K562 (cell line): ENCODE measurements at regions not wholly inside any gene's neighbourhood (a gene's known extent, or its start where the extent isn't known, plus 50 kb on each side); places are given as distances from the start of the nearest gene placed in this dataset.
A peak's percentile ranks its signal among the peaks of the same experiment; 100 is the strongest.

Experiments used
- ATAC-seq: fragments of 200-7000 bp; cut with Tn5 transposase; 3 replicates; pipeline ENCODE4 v1.9.1; 2020; ENCODE audit warnings: moderate library complexity
- BruUV-seq: library from RNA; stranded (reverse); fragments of 400-500 nt; replicated peaks from 2 replicates; lab custom pipeline; 2021; lab: Mats Ljungman, UMichigan
- CTCF ChIA-PET: fragments of 300-600 bp; formaldehyde crosslinking; extraction: SDS; loops from one replicate; lab custom pipeline; 2021; ENCODE audit warnings: low intra/inter-chr PET ratio; lab: Yijun Ruan, JAX
- POLR2A ChIA-PET: fragments of 300-600, 350-650 bp; sonication (Branson Sonifier 250); formaldehyde crosslinking; extraction: SDS; loops from one replicate; lab custom pipeline; 2021; ENCODE audit warnings: antibody characterized with exemption, inconsistent platforms; lab: Yijun Ruan, JAX
- DNase-seq, 4 experiments: peaks; one replicate each; pipeline versions ENCODE4 v3.0.0 to v3.0.0-alpha.2; 2011 to 2018; ENCODE audit warnings: low spot score in 3 of 4, mixed read lengths in 3 of 4; ENCODE audit errors: extremely low read depth in 1 of 4
- FAIRE-seq: peaks from 2 replicates; lab custom pipeline; 2011; peaks lifted over from hg19 to GRCh38; lab: Jason Lieb, UNC
- H2AFZ ChIP-seq: 2 replicates; pipeline ENCODE4 v1.6.0; 2011; ENCODE audit warnings: low read depth, low read length, control low read depth, inconsistent platforms
- H3K27ac ChIP-seq: fragments of 200-600 bp; 3 replicates; pipeline ENCODE4 v1.8.0; 2011; ENCODE audit warnings: low read depth, mild to moderate bottlenecking, control low read depth, inconsistent platforms, low read length, moderate library complexity, mixed read lengths; ENCODE audit errors: extremely low read depth
- H3K27me3 ChIP-seq, 2 experiments: fragments of 300-600 bp in 1 of 2; 2 replicates in 1 of 2; 3 replicates in 1 of 2; pipeline versions ENCODE4 v1.6.0 to v1.8.0; 2011; ENCODE audit warnings: inconsistent platforms in 2 of 2, low read length in 2 of 2, mild to moderate bottlenecking in 1 of 2, mixed read lengths in 1 of 2, moderate library complexity in 1 of 2; ENCODE audit not compliant: control insufficient read depth in 2 of 2, insufficient read depth in 2 of 2
- H3K36me3 ChIP-seq: fragments of 300-600 bp; 3 replicates; pipeline ENCODE4 v1.8.0; 2011; ENCODE audit warnings: mild to moderate bottlenecking, low read length, inconsistent platforms; ENCODE audit not compliant: control insufficient read depth, insufficient read depth
- H3K4me1 ChIP-seq, 2 experiments: fragments of 200-600 bp in 1 of 2; replicated peaks in 1 of 2; 2 replicates in 1 of 2; 3 replicates in 1 of 2; pipeline versions ENCODE4 v1.5.1 to v1.8.0; 2011; ENCODE audit warnings: inconsistent platforms in 2 of 2, low read length in 2 of 2, mild to moderate bottlenecking in 1 of 2, mixed read lengths in 1 of 2, moderate library complexity in 1 of 2; ENCODE audit not compliant: control insufficient read depth in 2 of 2, insufficient read depth in 2 of 2
- H3K4me2 ChIP-seq: 2 replicates; pipeline ENCODE4 v1.6.1; 2011; ENCODE audit warnings: low read length, control low read depth, inconsistent platforms, mixed read lengths; ENCODE audit not compliant: insufficient read depth
- H3K4me3 ChIP-seq: fragments of 200-600 bp; sonication (generic), shearing (Covaris generic); 2 replicates; pipeline ENCODE4 v1.5.1; 2016; ENCODE audit warnings: control low read depth, inconsistent platforms
- H3K79me2 ChIP-seq: fragments of 200-600 bp; 3 replicates; pipeline ENCODE4 v1.8.0; 2011; ENCODE audit warnings: low read length, inconsistent platforms; ENCODE audit not compliant: control insufficient read depth, insufficient read depth
- H3K9ac ChIP-seq, 2 experiments: 2 replicates each; pipeline versions ENCODE4 v1.6.0 to v1.6.1; 2011; ENCODE audit warnings: low read depth in 2 of 2, low read length in 2 of 2, control low read depth in 1 of 2, inconsistent platforms in 1 of 2, mild to moderate bottlenecking in 1 of 2, mixed read lengths in 1 of 2; ENCODE audit not compliant: insufficient read depth in 1 of 2
- H3K9me1 ChIP-seq: one replicate; pipeline ENCODE4 v1.6.0; 2011; ENCODE audit warnings: inconsistent platforms, mild to moderate bottlenecking, low read length, moderate library complexity; ENCODE audit not compliant: control insufficient read depth, insufficient read depth
- H3K9me3 ChIP-seq: replicated peaks from 2 replicates; pipeline ENCODE4 v1.5.1; 2011; ENCODE audit warnings: low read depth, low read length, inconsistent platforms; ENCODE audit not compliant: control insufficient read depth, insufficient read depth
- H4K20me1 ChIP-seq: replicated peaks from 2 replicates; pipeline ENCODE4 v1.6.1; 2011; ENCODE audit warnings: low read length, inconsistent platforms, mixed read lengths; ENCODE audit not compliant: control insufficient read depth, insufficient read depth
- RAD21 ChIP-seq, 2 experiments: fragments of 250-450 bp in 1 of 2; fragments of 450-650 bp in 1 of 2; sonication (Bioruptor Pico) in 1 of 2; formaldehyde crosslinking in 1 of 2; IDR thresholded peaks in 1 of 2; conservative IDR thresholded peaks in 1 of 2; 2 replicates each; pipeline versions ENCODE4 v1.4.0 to v1.8.0; 2020 to 2022; ENCODE audit warnings: mild to moderate bottlenecking in 2 of 2, moderate library complexity in 1 of 2
- WGBS: fragments of 100-300 bp; shearing (Covaris generic); methylation state at CpG from one replicate; pipeline ENCODE4 v1.1.6; 2016; ENCODE audit warnings: low coverage, mixed read lengths; ENCODE audit not compliant: insufficient coverage; ENCODE audit errors: missing lambda C conversion rate; 5-methylcytosine and 5-hydroxymethylcytosine counted together
- in situ Hi-C: fragments of 300-500 bp; cut with MboI; formaldehyde crosslinking; loops from 4 replicates; pipeline ENCODE4 v1.15.0; 2018; ENCODE audit warnings: inconsistent platforms, mixed read lengths
- intact Hi-C: fragments of 100-400 bp; cut with micrococcal nuclease; formaldehyde crosslinking; loops from 2 replicates; pipeline ENCODE4 v1.14.2; 2022
- TF ChIP-seq, protein P1 (sequence below), 3 experiments: IDR thresholded peaks in 2 of 3; conservative IDR thresholded peaks in 1 of 3; 2 replicates each; pipeline ENCODE4 v1.5.1; 2011 to 2012; ENCODE audit warnings: low read length in 3 of 3, mild to moderate bottlenecking in 3 of 3, control low read depth in 2 of 3, improper control_type of control experiment in 1 of 3, inconsistent platforms in 1 of 3, low read depth in 1 of 3, mixed read lengths in 1 of 3, moderate library complexity in 1 of 3; ENCODE audit not compliant: insufficient read depth in 2 of 3
- TF ChIP-seq, protein P2 (sequence below): fragments of 250-450 bp; sonication (Bioruptor Pico); IDR thresholded peaks from 2 replicates; pipeline ENCODE4 v1.9.0; 2021; ENCODE audit warnings: mild to moderate bottlenecking
- TF ChIP-seq, protein P3 (sequence below), 2 experiments: fragments of 450-650 bp; formaldehyde crosslinking in 1 of 2; IDR thresholded peaks; 2 replicates each; pipeline versions ENCODE4 v1.4.0 to v1.6.1; 2014 to 2020; ENCODE audit warnings: mild to moderate bottlenecking in 2 of 2, borderline replicate concordance in 1 of 2, low read depth in 1 of 2
- TF ChIP-seq, protein P4 (sequence below), 2 experiments: fragments of 450-650 bp; IDR thresholded peaks; 2 replicates each; pipeline ENCODE4 v1.6.1; 2018; ENCODE audit warnings: mild to moderate bottlenecking in 2 of 2, low read depth in 1 of 2; ENCODE audit not compliant: partially characterized antibody in 2 of 2

DNA sequence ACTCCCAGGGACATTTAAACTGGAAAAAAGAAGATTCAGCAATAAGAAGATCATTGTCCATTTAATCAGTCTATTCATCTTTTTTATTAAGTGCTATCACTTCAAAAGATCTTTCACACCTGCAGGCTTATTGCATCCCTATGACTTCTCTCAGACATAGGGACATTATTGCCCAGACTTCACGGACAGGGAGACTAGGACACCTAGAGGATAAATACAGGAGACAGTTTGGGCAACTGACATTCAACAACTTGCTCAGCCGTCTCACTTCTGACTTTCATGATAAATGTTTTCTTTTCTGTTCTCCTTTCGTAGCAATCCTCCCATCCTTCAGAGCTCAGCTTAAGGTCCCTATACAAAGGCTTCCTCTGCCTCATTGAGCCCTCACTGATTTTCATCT is 84.3 kb downstream of the TMEM30B start:
- in situ Hi-C loops, result no loop called here
- POLR2A ChIA-PET, result no interaction called here
- TF ChIP-seq, protein P1, sequence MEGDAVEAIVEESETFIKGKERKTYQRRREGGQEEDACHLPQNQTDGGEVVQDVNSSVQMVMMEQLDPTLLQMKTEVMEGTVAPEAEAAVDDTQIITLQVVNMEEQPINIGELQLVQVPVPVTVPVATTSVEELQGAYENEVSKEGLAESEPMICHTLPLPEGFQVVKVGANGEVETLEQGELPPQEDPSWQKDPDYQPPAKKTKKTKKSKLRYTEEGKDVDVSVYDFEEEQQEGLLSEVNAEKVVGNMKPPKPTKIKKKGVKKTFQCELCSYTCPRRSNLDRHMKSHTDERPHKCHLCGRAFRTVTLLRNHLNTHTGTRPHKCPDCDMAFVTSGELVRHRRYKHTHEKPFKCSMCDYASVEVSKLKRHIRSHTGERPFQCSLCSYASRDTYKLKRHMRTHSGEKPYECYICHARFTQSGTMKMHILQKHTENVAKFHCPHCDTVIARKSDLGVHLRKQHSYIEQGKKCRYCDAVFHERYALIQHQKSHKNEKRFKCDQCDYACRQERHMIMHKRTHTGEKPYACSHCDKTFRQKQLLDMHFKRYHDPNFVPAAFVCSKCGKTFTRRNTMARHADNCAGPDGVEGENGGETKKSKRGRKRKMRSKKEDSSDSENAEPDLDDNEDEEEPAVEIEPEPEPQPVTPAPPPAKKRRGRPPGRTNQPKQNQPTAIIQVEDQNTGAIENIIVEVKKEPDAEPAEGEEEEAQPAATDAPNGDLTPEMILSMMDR (IDR thresholded peaks at IDR 0.05 in 2 of 3, conservative IDR thresholded peaks at IDR 0.05 in 1 of 3; ENCODE audit: insufficient read depth in 2 of 3, low read depth in 1 of 3, low read length in 3 of 3), result peak in 1 of 3 experiments; percentile 22; a peak in 1 of 6 replicates
- peak in 1 of 2 experiments; percentile 41; a peak in 2 of 4 replicates for TF ChIP-seq RAD21 (CRISPR knock-in tag; conservative IDR thresholded peaks at IDR 0.05 in 1 of 2, IDR thresholded peaks at IDR 0.05 in 1 of 2)
- TF ChIP-seq, protein P2, sequence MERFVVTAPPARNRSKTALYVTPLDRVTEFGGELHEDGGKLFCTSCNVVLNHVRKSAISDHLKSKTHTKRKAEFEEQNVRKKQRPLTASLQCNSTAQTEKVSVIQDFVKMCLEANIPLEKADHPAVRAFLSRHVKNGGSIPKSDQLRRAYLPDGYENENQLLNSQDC (CRISPR knock-in tag), result no peak
- TF ChIP-seq, protein P3, sequence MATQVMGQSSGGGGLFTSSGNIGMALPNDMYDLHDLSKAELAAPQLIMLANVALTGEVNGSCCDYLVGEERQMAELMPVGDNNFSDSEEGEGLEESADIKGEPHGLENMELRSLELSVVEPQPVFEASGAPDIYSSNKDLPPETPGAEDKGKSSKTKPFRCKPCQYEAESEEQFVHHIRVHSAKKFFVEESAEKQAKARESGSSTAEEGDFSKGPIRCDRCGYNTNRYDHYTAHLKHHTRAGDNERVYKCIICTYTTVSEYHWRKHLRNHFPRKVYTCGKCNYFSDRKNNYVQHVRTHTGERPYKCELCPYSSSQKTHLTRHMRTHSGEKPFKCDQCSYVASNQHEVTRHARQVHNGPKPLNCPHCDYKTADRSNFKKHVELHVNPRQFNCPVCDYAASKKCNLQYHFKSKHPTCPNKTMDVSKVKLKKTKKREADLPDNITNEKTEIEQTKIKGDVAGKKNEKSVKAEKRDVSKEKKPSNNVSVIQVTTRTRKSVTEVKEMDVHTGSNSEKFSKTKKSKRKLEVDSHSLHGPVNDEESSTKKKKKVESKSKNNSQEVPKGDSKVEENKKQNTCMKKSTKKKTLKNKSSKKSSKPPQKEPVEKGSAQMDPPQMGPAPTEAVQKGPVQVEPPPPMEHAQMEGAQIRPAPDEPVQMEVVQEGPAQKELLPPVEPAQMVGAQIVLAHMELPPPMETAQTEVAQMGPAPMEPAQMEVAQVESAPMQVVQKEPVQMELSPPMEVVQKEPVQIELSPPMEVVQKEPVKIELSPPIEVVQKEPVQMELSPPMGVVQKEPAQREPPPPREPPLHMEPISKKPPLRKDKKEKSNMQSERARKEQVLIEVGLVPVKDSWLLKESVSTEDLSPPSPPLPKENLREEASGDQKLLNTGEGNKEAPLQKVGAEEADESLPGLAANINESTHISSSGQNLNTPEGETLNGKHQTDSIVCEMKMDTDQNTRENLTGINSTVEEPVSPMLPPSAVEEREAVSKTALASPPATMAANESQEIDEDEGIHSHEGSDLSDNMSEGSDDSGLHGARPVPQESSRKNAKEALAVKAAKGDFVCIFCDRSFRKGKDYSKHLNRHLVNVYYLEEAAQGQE (IDR thresholded peaks at IDR 0.05; ENCODE audit: borderline replicate concordance), result no peak
- TF ChIP-seq, protein P3 (CRISPR knock-in tag; IDR thresholded peaks at IDR 0.05; ENCODE audit: low read depth), result no peak
- TF ChIP-seq, protein P4, sequence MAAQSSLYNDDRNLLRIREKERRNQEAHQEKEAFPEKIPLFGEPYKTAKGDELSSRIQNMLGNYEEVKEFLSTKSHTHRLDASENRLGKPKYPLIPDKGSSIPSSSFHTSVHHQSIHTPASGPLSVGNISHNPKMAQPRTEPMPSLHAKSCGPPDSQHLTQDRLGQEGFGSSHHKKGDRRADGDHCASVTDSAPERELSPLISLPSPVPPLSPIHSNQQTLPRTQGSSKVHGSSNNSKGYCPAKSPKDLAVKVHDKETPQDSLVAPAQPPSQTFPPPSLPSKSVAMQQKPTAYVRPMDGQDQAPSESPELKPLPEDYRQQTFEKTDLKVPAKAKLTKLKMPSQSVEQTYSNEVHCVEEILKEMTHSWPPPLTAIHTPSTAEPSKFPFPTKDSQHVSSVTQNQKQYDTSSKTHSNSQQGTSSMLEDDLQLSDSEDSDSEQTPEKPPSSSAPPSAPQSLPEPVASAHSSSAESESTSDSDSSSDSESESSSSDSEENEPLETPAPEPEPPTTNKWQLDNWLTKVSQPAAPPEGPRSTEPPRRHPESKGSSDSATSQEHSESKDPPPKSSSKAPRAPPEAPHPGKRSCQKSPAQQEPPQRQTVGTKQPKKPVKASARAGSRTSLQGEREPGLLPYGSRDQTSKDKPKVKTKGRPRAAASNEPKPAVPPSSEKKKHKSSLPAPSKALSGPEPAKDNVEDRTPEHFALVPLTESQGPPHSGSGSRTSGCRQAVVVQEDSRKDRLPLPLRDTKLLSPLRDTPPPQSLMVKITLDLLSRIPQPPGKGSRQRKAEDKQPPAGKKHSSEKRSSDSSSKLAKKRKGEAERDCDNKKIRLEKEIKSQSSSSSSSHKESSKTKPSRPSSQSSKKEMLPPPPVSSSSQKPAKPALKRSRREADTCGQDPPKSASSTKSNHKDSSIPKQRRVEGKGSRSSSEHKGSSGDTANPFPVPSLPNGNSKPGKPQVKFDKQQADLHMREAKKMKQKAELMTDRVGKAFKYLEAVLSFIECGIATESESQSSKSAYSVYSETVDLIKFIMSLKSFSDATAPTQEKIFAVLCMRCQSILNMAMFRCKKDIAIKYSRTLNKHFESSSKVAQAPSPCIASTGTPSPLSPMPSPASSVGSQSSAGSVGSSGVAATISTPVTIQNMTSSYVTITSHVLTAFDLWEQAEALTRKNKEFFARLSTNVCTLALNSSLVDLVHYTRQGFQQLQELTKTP (IDR thresholded peaks at IDR 0.05; ENCODE audit: low read depth in 1 of 2, partially characterized antibody in 2 of 2), result no peak

More for the DNA sequence above, 84.3 kb downstream of the TMEM30B start:
- ATAC-seq (no peak), FAIRE-seq (no peak), DNase-seq (no peak)
- no peaks in the 10 kb centered on the region for H3K9me3 ChIP-seq
- no peak overlapping the region for H3K4me3 ChIP-seq
- H3K9ac ChIP-seq, result no peak overlapping the region
- intact Hi-C loops, result loop anchor here (5.0 kb wide), 1 partner anchor 569 kb away; no protein-coding TSS in a partner anchor
- H3K27ac ChIP-seq, result no peak overlapping the region
- no peaks in the 10 kb centered on the region for H4K20me1 ChIP-seq
- H3K9me1 ChIP-seq, result no peaks in the 10 kb centered on the region
- BruUV-seq, result no TSS peak
- 0% methylated on average over 3 of the region's 3 CpGs for WGBS
- no peaks in the 10 kb centered on the region for H3K79me2 ChIP-seq
- H3K36me3 ChIP-seq, result no peaks in the 10 kb centered on the region
- no peak overlapping the region for H2AFZ ChIP-seq
- H3K4me1 ChIP-seq, result no peaks in the 10 kb centered on the region
- H3K4me2 ChIP-seq, result no peak overlapping the region
- CTCF ChIA-PET, result interaction anchor here (1.2 kb wide), 1 partner anchor 572 kb away, joined by 3 read pairs; no protein-coding TSS in a partner anchor
- H3K27me3 ChIP-seq, result no peaks in the 10 kb centered on the region
